Fibroblast of villous mesenchyme (primary cell): ENCODE measurements at regions not wholly inside any gene's neighbourhood (a gene's known extent, or its start where the extent isn't known, plus 50 kb on each side); places are given as distances from the start of the nearest gene placed in this dataset.

Experiments
- DNase-seq: peaks from one replicate; pipeline ENCODE4 v3.0.0-alpha.2; 2010; ENCODE audit warnings: low read depth
- H3K4me3 ChIP-seq: 2 replicates; pipeline ENCODE4 v1.5.1; 2011; ENCODE audit warnings: low read depth, mild to moderate bottlenecking, low read length
- TF ChIP-seq, protein P1 (sequence below): IDR thresholded peaks from 2 replicates; pipeline ENCODE4 v1.5.1; 2012; ENCODE audit warnings: low read depth, mild to moderate bottlenecking, low read length; ENCODE audit not compliant: insufficient read depth

DNA sequence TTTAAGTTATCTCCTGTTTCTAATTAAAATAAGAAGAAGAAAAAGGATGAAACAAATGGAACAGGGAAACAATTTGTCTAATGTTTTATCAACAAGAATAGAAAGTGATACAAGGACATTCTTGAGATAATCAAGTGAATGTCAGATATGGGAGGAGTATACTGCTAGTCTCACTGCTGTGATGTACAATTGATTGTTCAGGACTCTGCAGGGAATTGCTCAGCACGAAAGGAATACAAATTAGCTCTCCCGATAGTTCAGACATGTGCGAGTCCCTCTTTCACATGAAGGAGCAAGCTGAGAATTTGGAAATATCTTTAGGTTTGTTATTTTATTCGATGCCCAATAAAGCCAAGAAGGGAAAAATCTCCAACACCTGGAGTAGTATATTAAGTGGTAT is 57.3 kb upstream of the FSTL5 start:
- TF ChIP-seq, protein P1, sequence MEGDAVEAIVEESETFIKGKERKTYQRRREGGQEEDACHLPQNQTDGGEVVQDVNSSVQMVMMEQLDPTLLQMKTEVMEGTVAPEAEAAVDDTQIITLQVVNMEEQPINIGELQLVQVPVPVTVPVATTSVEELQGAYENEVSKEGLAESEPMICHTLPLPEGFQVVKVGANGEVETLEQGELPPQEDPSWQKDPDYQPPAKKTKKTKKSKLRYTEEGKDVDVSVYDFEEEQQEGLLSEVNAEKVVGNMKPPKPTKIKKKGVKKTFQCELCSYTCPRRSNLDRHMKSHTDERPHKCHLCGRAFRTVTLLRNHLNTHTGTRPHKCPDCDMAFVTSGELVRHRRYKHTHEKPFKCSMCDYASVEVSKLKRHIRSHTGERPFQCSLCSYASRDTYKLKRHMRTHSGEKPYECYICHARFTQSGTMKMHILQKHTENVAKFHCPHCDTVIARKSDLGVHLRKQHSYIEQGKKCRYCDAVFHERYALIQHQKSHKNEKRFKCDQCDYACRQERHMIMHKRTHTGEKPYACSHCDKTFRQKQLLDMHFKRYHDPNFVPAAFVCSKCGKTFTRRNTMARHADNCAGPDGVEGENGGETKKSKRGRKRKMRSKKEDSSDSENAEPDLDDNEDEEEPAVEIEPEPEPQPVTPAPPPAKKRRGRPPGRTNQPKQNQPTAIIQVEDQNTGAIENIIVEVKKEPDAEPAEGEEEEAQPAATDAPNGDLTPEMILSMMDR, result no peak
- H3K4me3 ChIP-seq, result no peak overlapping the region
- no peak for DNase-seq
